IMR-90 (cell line): ENCODE measurements at regions not wholly inside any gene's neighbourhood (a gene's known extent, or its start where the extent isn't known, plus 50 kb on each side); places are given as distances from the start of the nearest gene placed in this dataset.

Source experiments
- ATAC-seq: fragments of 200-7000 bp; cut with Tn5 transposase; 2 replicates; pipeline ENCODE4 v1.9.1; 2020; ENCODE audit warnings: low read depth, mild to moderate bottlenecking, moderate library complexity
- BruUV-seq: library from RNA; stranded (reverse); fragments of 400-500 nt; replicated peaks from 2 replicates; lab custom pipeline; 2021; lab: Mats Ljungman, UMichigan
- CTCF ChIA-PET: fragments of 300-600 bp; formaldehyde crosslinking; extraction: SDS; loops from one replicate; lab custom pipeline; 2021; ENCODE audit warnings: antibody characterized with exemption; lab: Yijun Ruan, JAX
- POLR2A ChIA-PET: fragments of 300-600 bp; sonication (Branson Sonifier 250); formaldehyde crosslinking; loops from one replicate; lab custom pipeline; 2022; ENCODE audit warnings: antibody characterized with exemption; ENCODE audit not compliant: unreplicated experiment; lab: Charles Lee
- DNase-seq: peaks from one replicate; pipeline ENCODE4 v3.0.0; 2013
- H2AFZ ChIP-seq: replicated peaks from 2 replicates; pipeline ENCODE3; 2013; ENCODE audit warnings: low read length, mild to moderate bottlenecking; ENCODE audit not compliant: poor library complexity
- H2AK5ac ChIP-seq: 2 replicates; pipeline ENCODE4 v1.6.1; 2013; ENCODE audit warnings: low read depth, low read length, inconsistent platforms
- H2AK9ac ChIP-seq: replicated peaks from 2 replicates; pipeline ENCODE3; 2013; ENCODE audit warnings: mild to moderate bottlenecking, low read depth, low read length, moderate library complexity; ENCODE audit not compliant: poor library complexity
- H2BK120ac ChIP-seq: 2 replicates; pipeline ENCODE4 v1.6.1; 2013; ENCODE audit warnings: low read depth, low read length, inconsistent platforms
- H2BK15ac ChIP-seq: 3 replicates; pipeline ENCODE4 v1.6.1; 2013; ENCODE audit warnings: low read depth, low read length, inconsistent platforms
- H2BK20ac ChIP-seq: 2 replicates; pipeline ENCODE4 v1.6.1; 2013; ENCODE audit warnings: low read depth, mild to moderate bottlenecking, inconsistent platforms, low read length, moderate library complexity
- H2BK5ac ChIP-seq: 2 replicates; pipeline ENCODE4 v1.6.1; 2013; ENCODE audit warnings: mild to moderate bottlenecking, low read depth, low read length, inconsistent platforms; ENCODE audit not compliant: poor library complexity, severe bottlenecking
- H3K14ac ChIP-seq: replicated peaks from 2 replicates; pipeline ENCODE4 v1.6.1; 2013; ENCODE audit warnings: low read depth, low read length, inconsistent platforms
- H3K18ac ChIP-seq: 2 replicates; pipeline ENCODE4 v1.6.1; 2013; ENCODE audit warnings: low read depth, low read length, control low read depth
- H3K23ac ChIP-seq: 2 replicates; pipeline ENCODE4 v1.6.1; 2013; ENCODE audit warnings: low read depth, low read length, inconsistent platforms
- H3K27ac ChIP-seq: 2 replicates; pipeline ENCODE4 v1.5.1; 2013; ENCODE audit warnings: mild to moderate bottlenecking, control low read depth, low read length; ENCODE audit not compliant: insufficient read depth
- H3K27me3 ChIP-seq: 2 replicates; pipeline ENCODE4 v1.6.1; 2013; ENCODE audit warnings: low read length; ENCODE audit not compliant: control insufficient read depth, insufficient read depth
- H3K36me3 ChIP-seq: 2 replicates; pipeline ENCODE4 v1.6.1; 2013; ENCODE audit warnings: low read length, mixed read lengths; ENCODE audit not compliant: control insufficient read depth, insufficient read depth
- H3K4ac ChIP-seq: 2 replicates; pipeline ENCODE4 v1.6.1; 2013; ENCODE audit warnings: low read depth, low read length, inconsistent platforms
- H3K4me1 ChIP-seq: 2 replicates; pipeline ENCODE4 v1.6.1; 2013; ENCODE audit warnings: low read length, mixed read lengths; ENCODE audit not compliant: control insufficient read depth, insufficient read depth
- H3K4me2 ChIP-seq: 2 replicates; pipeline ENCODE4 v1.6.1; 2013; ENCODE audit warnings: low read depth, mild to moderate bottlenecking, control low read depth, low read length, moderate library complexity
- H3K4me3 ChIP-seq: 2 replicates; pipeline ENCODE4 v1.5.1; 2013; ENCODE audit warnings: low read depth, mild to moderate bottlenecking, control low read depth, low read length, moderate library complexity; ENCODE audit not compliant: insufficient read depth
- H3K56ac ChIP-seq: 2 replicates; pipeline ENCODE4 v1.6.1; 2013; ENCODE audit warnings: low read length, inconsistent platforms; ENCODE audit not compliant: insufficient read depth; ENCODE audit errors: extremely low read depth
- H3K79me1 ChIP-seq, 2 experiments: 2 replicates each; pipeline ENCODE4 v1.6.1; 2013; ENCODE audit warnings: low read length in 2 of 2, inconsistent platforms in 1 of 2, low read depth in 1 of 2
- H3K9ac ChIP-seq: 2 replicates; pipeline ENCODE4 v1.6.1; 2013; ENCODE audit warnings: low read depth, low read length, control low read depth
- H3K9me1 ChIP-seq: 2 replicates; pipeline ENCODE4 v1.6.1; 2013; ENCODE audit warnings: low read length, inconsistent platforms; ENCODE audit not compliant: insufficient read depth
- H3K9me3 ChIP-seq: 2 replicates; pipeline ENCODE4 v1.6.1; 2013; ENCODE audit warnings: low read length; ENCODE audit not compliant: control insufficient read depth, insufficient read depth
- H4K20me1 ChIP-seq: 2 replicates; pipeline ENCODE4 v1.6.1; 2013; ENCODE audit warnings: low read length, inconsistent platforms; ENCODE audit not compliant: insufficient read depth
- H4K5ac ChIP-seq: 2 replicates; pipeline ENCODE4 v1.6.1; 2013; ENCODE audit warnings: mild to moderate bottlenecking, low read depth, low read length, control low read depth
- H4K8ac ChIP-seq, 2 experiments: 2 replicates each; pipeline ENCODE4 v1.6.1; 2013; ENCODE audit warnings: low read depth in 2 of 2, low read length in 2 of 2, control low read depth in 1 of 2, inconsistent platforms in 1 of 2
- H4K91ac ChIP-seq: 2 replicates; pipeline ENCODE4 v1.6.1; 2013; ENCODE audit warnings: low read depth, low read length, inconsistent platforms; ENCODE audit not compliant: insufficient read depth
- BHLHE40 ChIP-seq: fragments of 150-350 bp; IDR thresholded peaks from 2 replicates; pipeline ENCODE4 v1.6.1; 2016; ENCODE audit warnings: mild to moderate bottlenecking, low read depth, low read length
- CEBPB ChIP-seq: IDR thresholded peaks from 2 replicates; pipeline ENCODE4 v1.6.1; 2012; ENCODE audit warnings: low read depth, low read length, improper control_type of control experiment
- CTCF ChIP-seq: conservative IDR thresholded peaks from 2 replicates; pipeline ENCODE4 v1.5.1; 2012; ENCODE audit warnings: mild to moderate bottlenecking, low read depth, low read length, improper control_type of control experiment
- ELK1 ChIP-seq: fragments of 150-350 bp; IDR thresholded peaks from 2 replicates; pipeline ENCODE4 v1.6.1; 2016; ENCODE audit warnings: low read depth, mild to moderate bottlenecking, low read length, moderate library complexity, borderline replicate concordance
- FOS ChIP-seq: fragments of 150-350 bp; IDR thresholded peaks from 2 replicates; pipeline ENCODE4 v1.6.1; 2016; ENCODE audit warnings: low read depth, low read length
- MAFK ChIP-seq: IDR thresholded peaks from 2 replicates; pipeline ENCODE4 v1.6.1; 2012; ENCODE audit warnings: low read depth, low read length, improper control_type of control experiment
- MAZ ChIP-seq: IDR thresholded peaks from 2 replicates; pipeline ENCODE4 v1.6.1; 2012; ENCODE audit warnings: low read depth, mild to moderate bottlenecking, low read length, improper control_type of control experiment, moderate library complexity, borderline replicate concordance
- MXI1 ChIP-seq: IDR thresholded peaks from 2 replicates; pipeline ENCODE4 v1.6.1; 2012; ENCODE audit warnings: low read depth, mild to moderate bottlenecking, low read length, moderate library complexity, borderline replicate concordance
- USF2 ChIP-seq: fragments of 150-350 bp; IDR thresholded peaks from 2 replicates; pipeline ENCODE4 v1.6.1; 2017; ENCODE audit warnings: mild to moderate bottlenecking, antibody characterized with exemption, low read length, low read depth
- WGBS, 2 experiments: methylation state at CpG; one replicate each; pipeline versions ENCODE4 v1.1.5 to v1.1.7; 2013; ENCODE audit warnings: missing lambda C conversion rate in 2 of 2; ENCODE audit not compliant: insufficient read length in 1 of 2; ENCODE audit errors: extremely low coverage in 2 of 2; 5-methylcytosine and 5-hydroxymethylcytosine counted together
- dilution Hi-C: fragments of 300-500 bp; cut with HindIII; formaldehyde crosslinking; loops from one replicate; pipeline ENCODE4 v1.14.3; 2018; ENCODE audit warnings: low sequenced_read_pairs; ENCODE audit not compliant: unreplicated experiment
- in situ Hi-C: fragments of 300-500 bp; cut with MboI; formaldehyde crosslinking; loops from 3 replicates; pipeline ENCODE4 v1.14.3; 2019; ENCODE audit warnings: low sequenced_read_pairs, inconsistent platforms, mixed read lengths
- intact Hi-C: fragments of 100-400 bp; cut with micrococcal nuclease; formaldehyde crosslinking; loops from 2 replicates; pipeline ENCODE4 v1.10.0; 2022

DNA sequence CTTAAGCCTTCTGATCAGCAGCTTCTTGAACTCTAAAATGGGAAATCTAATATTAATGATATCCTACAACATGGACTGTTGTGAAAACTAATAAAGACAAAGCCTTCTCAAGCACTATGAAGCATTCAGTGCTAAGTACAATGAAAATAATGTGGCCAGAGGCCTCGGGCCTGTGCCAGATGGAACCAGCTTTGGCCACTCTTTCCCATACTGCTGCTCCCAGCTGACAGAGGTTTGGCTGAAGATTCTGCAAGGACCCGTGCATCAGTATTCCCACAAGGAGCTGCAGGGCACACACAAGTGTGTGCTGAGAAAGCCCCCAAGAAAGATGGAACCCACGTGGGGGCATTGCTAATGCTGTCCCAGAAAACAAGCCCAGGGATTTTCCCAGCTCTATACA is 60.5 kb upstream of the RPL34 start:
- H3K4ac ChIP-seq, result no peak overlapping the region
- WGBS, 2 experiments, result no CpG with 5 or more reads among the region's 3 CpGs
- DNase-seq, result no peak
- no peaks in the 10 kb centered on the region for H4K20me1 ChIP-seq
- no peak overlapping the region for H3K4me3 ChIP-seq
- intact Hi-C loops (no loop called here), dilution Hi-C loops (no loop called here), in situ Hi-C loops (no loop called here)
- no peaks in the 10 kb centered on the region for H3K9me3 ChIP-seq
- no TSS peak for BruUV-seq
- no peak overlapping the region for H3K23ac ChIP-seq
- H4K8ac ChIP-seq, result no peak overlapping the region
- H3K4me2 ChIP-seq, result no peak overlapping the region
- H2AK9ac ChIP-seq, result no peak overlapping the region
- no peak overlapping the region for H2AFZ ChIP-seq
- no peak overlapping the region for H2BK120ac ChIP-seq
- no peak overlapping the region for H4K5ac ChIP-seq
- no peak overlapping the region for H4K91ac ChIP-seq
- ChIA-PET POLR2A (no interaction called here), CTCF (no interaction called here)
- no peak overlapping the region for H2BK15ac ChIP-seq
- no peak overlapping the region for H3K56ac ChIP-seq
- H3K9ac ChIP-seq, result no peak overlapping the region
- no peak overlapping the region for H3K18ac ChIP-seq
- H3K14ac ChIP-seq, result no peak overlapping the region
- H2BK5ac ChIP-seq, result no peak overlapping the region
- no peak for ATAC-seq
- no peak overlapping the region for H2BK20ac ChIP-seq
- H2AK5ac ChIP-seq, result no peak overlapping the region
- no peaks in the 10 kb centered on the region for H3K36me3 ChIP-seq
- TF ChIP-seq FOS (no peak), USF2 (no peak), BHLHE40 (no peak), ELK1 (no peak), MAZ (no peak), MAFK (no peak), CTCF (no peak), CEBPB (no peak), MXI1 (no peak)
- H3K79me1 ChIP-seq, result no peaks in the 10 kb centered on the region
- H3K27me3 ChIP-seq, result peaks cover 3% of the 10 kb centered on the region
- no peaks in the 10 kb centered on the region for H3K9me1 ChIP-seq
- H3K4me1 ChIP-seq, result no peaks in the 10 kb centered on the region
- no peak overlapping the region for H3K27ac ChIP-seq
